GM19455 (cell line): ENCODE measurements at regions not wholly inside any gene's neighbourhood (a gene's known extent, or its start where the extent isn't known, plus 50 kb on each side); places are given as distances from the start of the nearest gene placed in this dataset.

Experiments
- ATAC-seq: cut with Tn5 transposase; IDR thresholded peaks from one replicate; pipeline ENCODE4 v1.9.1; 2021; ENCODE audit not compliant: unreplicated experiment

- no peak for ATAC-seq
These were observed 65.9 kb upstream of the NEBL start for GRCh38 chr10:20963056-20963455.

GRCh38 chr10:20962165-20962564, 65.1 kb upstream of the NEBL start:
- ATAC-seq: no peak

GRCh38 chr10:20959242-20959641, 62.1 kb upstream of the NEBL start:
- ATAC-seq: no peak

GRCh38 chr10:20958764-20959163, 61.7 kb upstream of the NEBL start:
- no peak for ATAC-seq

GRCh38 chr10:20958225-20958624, 61.1 kb upstream of the NEBL start:
- ATAC-seq: no peak

GRCh38 chr10:20957744-20958143, 60.6 kb upstream of the NEBL start:
- no peak for ATAC-seq

GRCh38 chr10:20956843-20957242, 59.7 kb upstream of the NEBL start:
- ATAC-seq: no peak

GRCh38 chr10:20955355-20955893, 58.3 kb upstream of the NEBL start:
- no peak for ATAC-seq

GRCh38 chr10:20954519-20954918, 57.4 kb upstream of the NEBL start:
- no peak for ATAC-seq

- no peak for ATAC-seq
These were observed 56.0 kb upstream of the NEBL start for GRCh38 chr10:20953120-20953519.

- ATAC-seq: no peak
These were observed 52.9 kb upstream of the NEBL start for GRCh38 chr10:20949967-20950366.

GRCh38 chr10:20948686-20949327, 51.7 kb upstream of the NEBL start:
- peak; percentile 72 for ATAC-seq
